HG03025 (cell line): ENCODE measurements at regions not wholly inside any gene's neighbourhood (a gene's known extent, or its start where the extent isn't known, plus 50 kb on each side); places are given as distances from the start of the nearest gene placed in this dataset.

ENCODE experiments used
- ATAC-seq: cut with Tn5 transposase; IDR thresholded peaks from one replicate; pipeline ENCODE4 v1.9.1; 2021; ENCODE audit warnings: mild to moderate bottlenecking, moderate library complexity; ENCODE audit not compliant: unreplicated experiment, low FRiP score

DNA sequence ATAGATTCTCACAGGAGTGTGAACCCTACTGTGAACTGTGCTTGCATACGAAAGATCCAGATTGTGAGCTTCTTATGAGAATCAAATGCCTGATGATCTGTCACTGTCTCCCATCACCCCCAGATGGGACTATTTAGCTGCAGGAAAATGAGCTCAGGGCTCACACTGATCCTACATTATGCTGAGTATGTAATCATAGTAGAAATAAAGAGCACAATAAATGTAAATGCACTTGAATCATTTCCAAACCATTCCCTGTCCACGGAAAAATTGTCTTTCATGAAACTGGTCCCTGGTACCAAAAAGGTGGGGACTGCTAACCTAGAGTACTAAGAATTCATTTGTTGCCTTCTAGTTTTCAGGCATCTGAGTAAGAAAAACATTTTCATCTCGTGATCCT lies 1215.8 kb upstream of the TMEM132C start:
- ATAC-seq: no peak

DNA sequence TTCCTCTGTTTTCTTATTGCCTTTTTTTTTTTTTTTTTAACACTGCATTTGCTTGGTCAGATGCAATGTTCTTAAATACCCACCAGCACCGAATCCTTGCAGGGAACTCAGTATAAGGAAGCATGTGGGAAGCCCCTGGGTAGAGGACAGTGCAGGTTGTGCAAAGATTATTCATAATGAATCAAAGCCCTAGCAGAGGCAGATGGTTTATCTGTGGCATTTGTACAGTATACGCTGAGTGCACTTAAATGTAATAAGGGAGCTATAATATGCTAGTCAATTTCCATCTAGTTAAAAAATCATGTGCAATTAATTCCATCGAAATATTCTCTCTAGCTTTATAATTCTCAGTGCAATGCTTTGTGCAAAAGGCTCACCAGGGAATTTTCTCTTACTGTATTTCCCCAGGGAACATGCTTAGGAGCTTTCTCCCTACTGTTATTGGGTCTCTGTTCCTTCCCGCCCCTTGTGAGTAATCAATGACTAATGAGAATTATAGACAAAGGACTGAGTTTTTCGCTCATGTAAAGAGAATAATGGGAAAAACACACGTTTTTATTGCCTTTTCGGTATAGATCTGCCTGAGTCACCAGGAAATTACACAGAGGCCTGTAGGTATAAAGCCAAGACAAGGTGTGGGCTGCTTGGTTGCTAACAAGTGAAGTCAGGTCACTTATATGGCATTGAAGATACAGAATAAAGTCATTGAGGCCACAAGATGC lies 1214.3 kb upstream of the TMEM132C start:
- no peak for ATAC-seq

DNA sequence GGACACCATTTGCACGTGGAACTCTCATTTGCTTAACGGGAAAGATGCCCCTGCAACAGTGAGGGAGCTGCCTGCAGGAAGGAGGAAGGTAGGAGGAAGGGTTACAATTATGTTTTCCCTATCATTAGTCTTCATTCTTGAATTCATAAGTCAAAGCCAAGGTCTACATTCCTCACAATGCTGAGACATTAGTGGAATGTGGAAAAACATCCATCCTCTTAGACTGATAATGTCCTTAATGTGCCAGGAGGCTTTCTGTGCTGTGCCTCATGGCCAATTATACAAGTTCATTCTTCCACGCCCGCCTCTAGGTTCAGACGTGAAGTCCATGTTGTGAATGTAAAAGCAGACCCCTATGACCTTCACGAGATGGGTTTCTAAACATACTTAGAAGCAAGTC lies 1212.4 kb upstream of the TMEM132C start:
- no peak for ATAC-seq

DNA sequence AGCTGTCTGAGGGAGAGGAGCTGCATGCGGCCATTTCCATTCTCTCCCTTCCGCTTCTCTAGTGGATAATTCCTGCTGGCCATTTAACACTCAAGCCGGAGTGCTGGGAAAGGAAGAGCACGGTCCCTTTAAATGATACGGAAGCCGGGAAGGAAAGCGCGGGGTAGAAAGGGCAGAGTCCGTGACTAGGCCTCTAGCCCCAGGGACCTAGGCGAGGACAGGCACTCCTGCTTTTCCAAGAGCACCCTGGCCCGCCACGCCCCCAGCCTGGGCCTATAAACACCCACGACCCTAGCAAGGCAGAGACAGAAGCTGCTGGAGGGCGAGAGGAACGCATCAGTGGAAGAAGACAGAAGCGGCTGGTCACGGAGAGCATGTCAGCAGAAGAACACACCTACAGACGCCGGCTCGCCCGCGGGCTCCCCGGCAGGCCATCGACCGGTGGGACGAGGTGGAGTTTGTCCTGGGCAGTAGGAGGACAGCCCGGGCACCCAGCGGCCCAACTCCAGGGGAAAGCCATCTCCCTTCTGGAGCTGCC lies 1206.6 kb upstream of the TMEM132C start:
- no peak for ATAC-seq

DNA sequence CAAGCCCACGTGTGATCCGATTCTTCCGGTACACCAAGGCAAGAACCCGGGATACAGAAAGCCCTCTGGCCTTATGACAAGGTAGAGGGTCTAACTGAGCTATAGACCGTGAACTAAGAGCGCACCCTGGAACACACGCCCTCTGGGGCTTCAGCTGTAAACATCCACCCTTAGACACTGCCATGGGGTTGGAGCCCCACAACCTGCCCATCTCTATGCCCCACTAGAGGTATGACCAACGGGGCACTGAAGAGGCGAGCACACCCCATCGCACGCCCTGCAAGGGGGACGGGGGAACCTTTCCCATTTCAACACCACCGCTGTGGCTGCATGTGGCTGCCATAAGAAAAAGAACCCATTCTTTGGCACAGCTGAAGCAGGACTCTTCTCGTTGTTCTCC lies 1206.0 kb upstream of the TMEM132C start:
- ATAC-seq: no peak

DNA sequence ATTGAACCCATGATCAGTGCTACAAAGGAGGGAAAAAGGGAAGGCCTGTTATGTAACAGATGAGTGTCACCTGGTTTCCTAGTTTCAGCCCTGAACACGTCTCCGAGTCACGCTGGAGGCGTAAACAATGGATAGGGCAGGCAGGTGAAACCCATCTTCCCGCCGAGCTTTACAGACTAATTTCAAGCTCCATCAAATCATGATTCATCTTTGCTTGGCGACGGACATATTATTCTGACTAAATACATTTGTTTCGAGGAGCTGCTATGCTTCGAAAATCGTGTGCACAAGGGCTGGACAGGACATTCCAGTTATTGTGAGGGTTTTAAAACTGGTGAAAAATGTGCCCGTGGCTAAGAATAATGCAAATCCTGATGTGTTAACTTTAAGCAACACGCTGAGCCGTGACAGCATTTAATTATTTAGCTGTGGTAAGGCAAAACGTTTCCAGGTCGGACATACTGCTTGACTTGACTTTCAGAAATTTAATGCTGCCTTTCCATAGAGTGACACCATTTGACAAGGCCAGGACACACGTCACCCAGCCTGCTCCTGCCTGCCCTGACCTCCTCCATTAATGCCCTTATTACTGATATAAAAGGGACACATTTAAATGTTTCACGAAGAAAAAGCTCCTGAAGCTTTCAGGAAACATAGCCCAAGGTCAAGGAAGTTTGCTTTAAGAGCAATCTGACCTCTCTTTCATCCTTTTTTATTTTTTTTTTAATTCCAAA lies 1203.5 kb upstream of the TMEM132C start:
- no peak for ATAC-seq

DNA sequence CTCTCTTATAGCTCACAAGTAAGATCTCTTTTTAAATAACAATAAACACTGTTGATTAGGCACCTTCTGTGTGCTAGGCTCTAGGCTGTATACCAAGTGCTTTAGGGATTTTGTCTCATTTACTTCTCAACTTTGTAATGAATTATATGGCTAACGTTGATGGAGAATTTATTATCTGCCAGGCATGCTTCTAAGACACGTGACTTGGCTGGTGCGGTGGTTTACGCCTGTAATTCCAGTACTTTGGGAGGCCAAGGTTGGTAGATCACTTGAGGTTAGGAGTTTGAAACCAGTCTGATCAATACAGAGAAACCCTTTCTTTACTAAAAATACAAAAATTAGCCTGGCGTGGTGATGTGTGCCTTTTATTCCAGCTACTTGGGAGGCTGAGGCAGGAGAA lies 1202.8 kb upstream of the TMEM132C start:
- no peak for ATAC-seq

DNA sequence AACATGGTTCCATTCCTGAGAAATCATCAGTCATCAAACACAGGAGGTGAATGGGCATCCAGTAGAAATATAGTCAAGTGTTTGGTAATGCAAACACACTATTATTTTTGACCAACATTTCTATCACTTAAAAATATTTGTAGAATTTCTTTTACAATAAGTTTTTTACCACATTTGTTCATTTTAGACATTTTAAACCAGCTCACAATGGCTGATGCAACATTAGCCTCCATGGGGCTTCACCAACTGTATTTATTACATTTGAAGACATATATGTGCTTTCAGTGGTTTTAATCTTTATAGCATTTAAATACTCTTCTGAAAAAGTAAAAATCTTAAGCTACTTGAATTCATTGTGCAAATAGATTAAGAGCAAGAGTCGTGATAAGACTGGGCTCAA lies 1201.4 kb upstream of the TMEM132C start:
- ATAC-seq: no peak

DNA sequence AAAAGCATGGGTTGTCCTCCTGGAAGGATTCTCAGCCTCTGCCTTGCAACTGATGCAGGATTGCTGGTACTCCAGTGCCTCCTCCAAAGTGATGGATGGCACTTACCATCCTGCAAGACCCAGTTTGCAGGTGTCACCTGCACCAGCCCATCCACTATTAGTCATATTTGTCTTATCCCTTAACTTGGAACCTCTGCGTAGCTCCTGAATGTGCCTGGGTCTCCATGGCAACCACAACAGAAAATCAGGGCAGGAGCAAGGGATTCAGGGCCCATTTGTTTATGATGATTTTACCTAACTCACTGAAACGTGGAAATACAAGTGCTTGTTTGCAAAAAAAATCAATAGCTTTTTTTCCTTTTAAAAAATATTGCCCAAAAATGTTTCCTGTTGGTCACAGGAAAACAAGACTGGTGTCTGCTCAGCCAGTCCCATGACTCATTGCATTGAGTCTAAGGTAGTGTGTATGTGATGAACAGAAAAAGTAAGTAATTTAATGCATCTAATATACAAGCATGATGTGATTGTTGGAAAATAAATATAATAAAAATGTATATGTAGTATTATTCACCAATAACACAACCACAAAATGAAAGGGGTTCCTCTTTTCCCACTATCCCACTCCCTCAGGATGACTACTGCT lies 1196.3 kb upstream of the TMEM132C start:
- no peak for ATAC-seq

DNA sequence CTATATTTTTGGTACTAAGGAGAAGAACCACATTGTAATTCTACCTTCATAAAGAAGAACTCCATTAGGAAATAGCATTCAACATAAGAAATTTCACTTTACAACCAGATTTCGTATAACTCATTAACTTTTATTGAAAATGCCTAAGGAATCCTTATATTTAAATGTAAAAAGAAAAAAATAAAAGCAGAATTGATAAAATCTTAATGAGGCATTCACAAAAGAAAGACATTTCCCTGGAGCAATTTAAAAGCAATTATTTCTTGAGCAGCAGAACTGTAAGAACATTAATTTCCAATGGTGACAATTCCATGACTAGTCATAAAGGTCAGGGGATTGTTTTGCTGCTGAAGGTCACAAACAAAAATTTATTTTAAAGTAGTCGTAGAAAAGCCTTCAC lies 1192.8 kb upstream of the TMEM132C start:
- ATAC-seq: no peak

DNA sequence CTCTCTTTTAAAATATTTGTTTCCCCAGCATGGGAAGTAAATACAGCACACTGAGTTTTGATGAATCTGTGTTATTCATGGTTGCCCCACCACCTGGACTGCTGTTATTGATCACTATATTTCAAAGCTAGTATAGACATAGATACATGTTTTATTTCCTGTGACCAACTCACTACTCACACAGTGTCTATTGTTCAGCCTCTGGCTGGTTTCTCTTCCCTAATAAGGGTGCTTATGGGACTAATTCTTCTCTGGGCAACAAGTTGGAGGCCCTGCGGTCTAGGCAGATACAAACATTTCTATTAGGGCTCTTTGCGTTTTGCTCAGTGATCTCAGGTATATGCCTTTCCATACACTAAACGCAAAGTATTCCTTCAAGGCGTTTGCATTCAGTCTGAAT lies 1191.0 kb upstream of the TMEM132C start:
- ATAC-seq: no peak

DNA sequence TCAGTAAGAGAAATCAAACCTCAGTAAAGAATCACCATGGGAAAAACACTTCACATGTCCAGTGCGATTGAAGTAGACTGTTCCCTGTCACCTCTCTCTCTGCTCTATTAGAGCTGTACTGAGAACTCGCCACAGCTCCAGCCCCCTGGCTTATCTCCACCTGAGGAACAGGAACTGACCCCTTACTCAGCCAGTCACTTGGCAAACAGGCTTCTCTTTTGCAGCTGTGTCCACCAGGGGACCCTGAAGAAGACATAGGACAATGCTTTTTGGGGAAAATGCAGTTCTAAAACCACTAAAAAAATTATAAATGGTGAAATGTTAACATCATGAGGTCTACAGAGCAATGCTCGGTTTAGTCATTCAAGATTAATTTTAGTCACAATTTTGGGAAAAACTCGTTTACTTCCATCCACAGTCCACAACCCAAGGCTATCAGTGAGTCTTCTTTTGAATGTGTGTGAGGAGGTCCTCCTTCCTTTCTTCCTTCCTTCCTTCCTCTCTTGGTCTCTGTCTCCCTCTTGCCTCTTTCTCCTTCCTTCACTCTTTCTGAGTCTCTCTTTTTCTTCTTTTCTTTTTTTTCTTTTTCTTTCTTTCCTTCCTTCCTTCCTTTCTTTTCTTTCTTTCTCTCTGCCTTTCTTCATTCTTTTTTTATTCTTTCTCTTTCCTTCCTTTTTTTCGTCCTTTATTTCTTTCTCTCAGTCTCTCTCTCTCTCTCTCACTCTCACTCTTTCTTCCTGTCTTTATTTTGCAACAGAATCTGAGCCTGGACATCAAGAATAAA lies 1189.5 kb upstream of the TMEM132C start:
- no peak for ATAC-seq

DNA sequence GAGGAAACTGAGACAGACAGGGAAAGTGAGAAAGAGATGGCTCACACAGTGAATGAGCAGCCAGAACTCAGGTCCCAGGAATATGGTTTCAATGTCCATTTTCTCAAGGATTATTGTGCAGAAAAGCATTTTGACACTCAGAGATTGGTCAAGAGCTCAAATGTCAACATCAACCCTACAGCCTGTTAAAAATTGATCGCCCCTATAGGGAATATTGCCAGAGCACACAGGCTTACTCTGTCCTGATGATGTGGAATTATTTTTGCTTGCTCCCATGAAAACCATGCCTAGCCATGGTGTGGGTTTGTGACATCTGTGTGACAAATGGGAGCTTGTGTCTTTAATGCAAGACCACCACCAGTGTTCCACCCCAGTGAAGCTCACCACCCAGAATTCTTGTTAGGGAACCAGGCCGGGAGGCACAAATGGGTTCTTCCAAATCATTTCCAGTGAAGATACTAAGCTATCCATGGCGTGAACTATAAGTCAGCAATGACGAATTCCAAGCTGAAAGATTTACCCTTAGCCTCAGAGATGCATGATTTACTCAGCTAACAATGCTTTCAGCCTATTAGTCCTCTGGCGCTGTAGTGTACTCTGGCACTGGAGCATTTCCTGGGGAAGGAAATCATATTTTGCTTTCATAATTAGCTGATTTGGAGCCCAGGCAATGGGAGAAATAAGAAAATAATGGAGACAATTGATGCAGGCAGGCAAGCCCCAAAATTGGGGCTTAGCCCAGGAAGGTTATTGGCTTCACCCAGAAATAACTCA lies 1188.2 kb upstream of the TMEM132C start:
- ATAC-seq: no peak

DNA sequence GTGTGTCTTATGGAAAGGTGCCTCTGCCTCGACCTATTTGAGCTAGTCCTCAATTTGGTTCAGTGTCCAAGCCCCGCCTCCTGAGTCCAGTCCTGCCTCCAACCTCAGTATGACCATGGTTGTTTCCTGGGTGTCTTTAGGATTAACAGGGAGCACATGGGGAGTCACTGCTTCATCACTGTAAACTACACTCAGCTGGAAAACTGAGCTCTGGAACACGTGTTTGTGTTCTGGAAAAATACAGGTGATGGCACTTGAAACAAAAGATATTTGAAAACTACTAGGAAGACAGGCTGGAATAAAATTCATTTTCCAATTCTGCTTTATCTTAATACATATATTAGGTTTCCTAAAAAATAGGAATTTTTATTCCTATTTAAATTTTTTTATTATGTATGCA lies 1187.3 kb upstream of the TMEM132C start:
- ATAC-seq: no peak

DNA sequence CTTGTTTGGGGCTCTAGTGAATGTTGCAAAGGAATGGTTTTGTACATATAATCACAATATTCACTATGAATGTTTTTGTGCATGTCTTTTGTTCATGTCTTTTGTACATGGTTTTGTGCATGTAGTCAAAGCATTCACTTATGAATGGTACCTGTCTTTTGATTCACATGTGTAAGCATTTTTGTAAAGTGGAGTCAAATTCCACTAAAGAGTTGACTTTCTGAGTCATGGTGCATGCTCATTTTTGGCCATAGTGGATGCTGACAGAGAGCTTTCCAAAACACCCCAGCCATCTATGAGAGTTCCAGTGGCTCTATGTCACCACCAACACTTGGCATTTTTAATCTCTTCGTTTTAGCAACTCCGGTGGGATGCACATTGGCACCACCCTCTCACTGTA lies 1185.9 kb upstream of the TMEM132C start:
- no peak for ATAC-seq

DNA sequence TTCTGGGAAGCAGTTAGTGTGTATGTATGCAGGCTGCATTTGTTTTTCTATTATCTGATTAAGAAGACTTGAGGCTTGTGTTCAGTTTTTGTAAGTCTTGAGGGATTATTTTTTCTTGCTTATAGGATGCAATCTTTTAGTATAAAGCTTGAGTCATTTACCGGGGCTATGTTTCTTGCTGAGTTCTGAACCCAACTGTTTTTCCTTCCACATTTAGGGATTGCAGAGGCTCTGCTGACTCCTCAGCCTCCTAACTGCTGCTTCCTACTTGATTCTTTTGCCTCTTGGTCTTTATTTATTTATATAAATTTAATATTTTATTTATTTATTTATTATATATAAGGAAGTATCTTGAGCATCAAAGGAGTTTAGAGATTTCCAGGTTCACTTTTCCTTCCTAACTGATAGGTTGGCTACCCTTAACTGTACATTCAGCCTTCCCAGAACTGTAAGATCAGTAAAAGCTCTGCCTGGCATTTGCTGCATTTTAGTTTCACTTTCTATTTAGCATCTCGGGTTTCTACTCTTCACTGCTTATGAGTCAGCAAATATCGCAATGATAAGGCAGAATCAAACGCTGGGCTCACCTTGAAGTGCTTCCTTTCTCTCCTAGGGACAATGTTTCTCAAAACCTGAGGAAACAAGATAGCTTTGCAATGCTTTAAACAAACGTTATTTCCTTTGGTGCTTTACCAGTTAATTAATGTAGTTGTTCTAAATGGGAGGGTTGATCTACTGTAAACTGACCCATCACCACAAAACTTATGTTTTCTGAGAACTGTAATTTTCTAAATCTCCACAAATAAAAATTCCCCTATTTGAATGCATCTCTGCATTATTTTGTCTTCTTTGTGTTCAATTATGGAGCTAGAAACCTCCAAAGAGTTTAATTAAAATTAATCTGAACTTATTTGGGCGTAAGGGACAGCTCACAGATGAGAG lies 1183.7 kb upstream of the TMEM132C start:
- ATAC-seq: peak; percentile 91

DNA sequence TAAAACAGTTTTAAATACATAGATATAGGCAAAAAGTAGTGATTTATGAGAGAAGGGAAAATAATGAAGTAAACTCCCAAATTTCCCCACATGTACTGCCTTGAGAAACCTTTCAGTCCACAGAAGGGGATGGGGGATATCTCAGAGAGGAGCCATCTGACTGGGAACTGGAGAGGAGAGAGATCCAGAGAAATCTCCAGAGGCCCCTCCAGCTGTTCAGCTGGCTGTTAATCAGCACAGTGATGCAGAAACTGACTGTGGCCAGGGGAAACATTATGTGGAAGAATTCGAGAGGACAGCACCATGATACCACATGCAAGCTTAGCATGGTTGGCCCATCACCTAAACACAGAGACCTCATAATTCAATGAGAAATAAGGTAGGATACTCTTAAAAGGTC lies 1165.9 kb upstream of the TMEM132C start:
- ATAC-seq: no peak

DNA sequence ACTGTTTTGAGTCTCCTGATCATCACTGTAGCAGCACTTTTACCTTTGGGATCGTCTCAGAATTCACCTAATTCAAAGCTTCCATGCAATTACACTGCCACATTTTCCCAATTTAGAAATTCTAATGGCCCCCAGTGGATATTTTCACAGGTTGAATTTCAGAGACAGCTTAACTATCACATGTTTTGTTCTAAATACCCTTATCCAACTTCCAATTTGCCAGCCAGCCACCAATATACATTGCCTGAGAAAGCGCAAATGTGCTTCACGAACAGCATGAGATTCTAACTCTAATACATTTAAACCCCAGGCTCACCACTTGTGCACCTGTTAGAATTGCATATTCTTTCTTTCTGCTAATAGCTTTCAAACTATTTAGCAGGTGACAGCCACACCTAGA lies 1160.9 kb upstream of the TMEM132C start:
- no peak for ATAC-seq

DNA sequence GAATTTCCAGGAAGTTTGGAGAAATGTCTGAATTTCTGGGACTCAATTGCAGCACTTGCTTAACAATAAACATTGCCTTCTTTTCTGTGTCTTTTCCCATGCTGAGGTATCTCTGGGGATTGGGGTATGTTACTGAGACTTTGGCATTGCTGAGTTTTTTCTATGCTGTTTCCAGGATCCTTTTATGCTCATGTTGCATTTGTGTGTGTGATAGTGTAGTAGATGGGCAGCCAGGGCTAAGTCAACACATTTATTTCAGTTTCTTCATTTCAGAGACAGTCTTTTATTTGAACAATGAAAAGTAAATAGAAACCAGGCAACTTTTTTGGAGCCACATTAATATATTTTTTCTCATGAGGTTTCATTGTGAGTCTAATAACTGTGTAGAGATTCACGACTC lies 1160.3 kb upstream of the TMEM132C start:
- no peak for ATAC-seq
